ELR (cell line): ENCODE measurements at regions not wholly inside any gene's neighbourhood (a gene's known extent, or its start where the extent isn't known, plus 50 kb on each side); places are given as distances from the start of the nearest gene placed in this dataset.

Experiments
- DNase-seq: peaks from one replicate; pipeline ENCODE4 v3.0.0-alpha.2; 2015; ENCODE audit warnings: low read depth

DNA sequence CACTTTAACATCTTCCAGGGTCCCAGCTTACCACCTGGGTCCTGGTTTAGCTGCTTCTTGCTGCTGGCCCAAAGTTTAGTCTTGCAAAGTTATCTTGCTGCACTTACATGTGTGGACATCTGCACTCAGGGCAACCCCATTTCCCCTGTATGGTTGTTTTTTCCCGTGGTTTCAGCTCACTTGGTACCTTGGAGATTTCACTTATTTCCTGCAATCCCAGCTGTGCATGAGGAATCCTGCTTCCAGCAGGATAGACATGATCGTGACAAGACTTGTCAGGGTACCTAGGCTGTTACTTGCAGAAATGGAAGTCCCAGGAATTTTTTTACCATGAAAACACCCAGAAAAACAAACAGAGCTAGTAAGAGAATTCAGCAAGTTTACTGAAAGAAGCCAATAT is 95.9 kb upstream of the LEP start:
- no peak for DNase-seq

DNA sequence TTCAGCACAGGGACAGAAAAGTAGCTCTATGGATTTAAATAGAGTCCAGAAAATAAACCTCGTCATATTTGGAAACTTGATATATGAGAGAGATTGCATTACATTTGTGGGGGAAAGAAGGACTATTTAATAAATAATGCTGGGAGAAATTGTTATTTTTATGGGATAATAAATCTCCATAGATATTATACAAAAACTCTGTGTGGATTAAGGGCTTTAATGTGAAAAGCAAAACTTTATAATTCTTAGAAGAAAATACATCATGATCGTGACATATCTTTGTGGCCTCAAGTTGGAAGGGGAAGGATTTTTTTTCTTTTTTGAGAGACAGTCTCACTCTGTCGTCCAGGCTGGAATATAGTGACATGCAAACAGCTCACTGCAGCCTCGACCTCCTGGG is 95.0 kb upstream of the LEP start:
- DNase-seq: no peak

DNA sequence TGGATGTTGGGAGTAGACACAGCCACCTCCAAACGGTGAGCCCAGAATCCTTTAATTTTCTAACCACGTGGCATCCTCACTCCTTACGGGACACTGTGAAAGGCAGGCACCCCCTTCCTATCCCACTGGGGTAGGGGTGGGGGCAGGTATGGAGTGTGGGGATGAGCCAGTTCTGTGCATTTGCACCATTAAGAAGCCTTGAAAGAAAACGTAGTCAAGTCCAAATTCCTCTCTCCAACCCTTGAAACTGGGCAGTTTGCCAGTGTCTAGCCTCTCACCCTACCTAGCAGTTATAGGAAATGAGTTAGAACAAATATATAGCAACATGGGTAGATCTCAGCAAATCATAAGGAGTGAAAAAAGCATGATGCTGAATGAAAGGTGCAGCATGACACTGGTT is 92.4 kb upstream of the LEP start:
- DNase-seq: no peak

- DNase-seq: no peak
Observed at GRCh38 chr7:128150223-128150865, 90.7 kb upstream of the LEP start.

DNA sequence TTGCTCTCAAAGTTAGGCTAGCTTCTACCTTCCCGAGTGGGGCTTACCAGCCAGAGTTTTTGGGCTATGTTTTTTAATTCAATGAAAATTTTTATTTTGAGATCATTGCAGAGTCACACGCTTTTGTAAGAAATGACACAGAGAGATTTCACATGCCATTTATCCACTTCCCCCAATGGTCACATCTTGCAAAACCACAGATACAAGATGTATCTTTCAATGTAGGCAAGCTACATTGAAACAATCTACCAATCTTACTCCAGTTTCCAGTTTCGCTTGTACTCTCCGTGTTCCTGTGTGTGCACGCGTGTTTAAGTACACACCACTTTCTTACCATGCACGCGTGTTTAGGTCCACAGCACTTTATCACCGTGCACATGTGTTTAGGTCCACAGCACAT is 89.4 kb upstream of the LEP start:
- DNase-seq: no peak

- DNase-seq: no peak
Observed at GRCh38 chr7:128152721-128153120, 88.4 kb upstream of the LEP start.

DNA sequence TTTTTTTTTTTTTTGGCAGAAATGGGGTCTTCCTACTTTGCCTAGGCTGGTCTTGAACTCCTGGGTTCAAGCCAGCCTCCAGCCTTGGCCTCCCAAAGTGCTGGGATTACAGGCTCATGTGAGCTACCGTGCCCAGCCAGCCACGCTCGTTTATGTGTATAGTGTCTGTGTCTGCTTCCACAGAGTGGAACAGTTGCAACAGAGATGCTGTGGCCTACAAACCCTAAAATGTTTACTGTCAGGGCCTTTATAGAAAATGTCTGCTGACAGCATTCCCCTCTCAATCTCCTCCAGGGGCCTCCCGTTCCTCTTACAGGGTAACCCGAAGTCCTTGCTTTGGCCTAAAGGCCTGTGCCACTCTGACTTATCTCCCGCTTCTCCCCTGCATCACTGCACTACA is 87.6 kb upstream of the LEP start:
- no peak for DNase-seq

GRCh38 chr7:128154504-128154903 is 86.6 kb upstream of the LEP start:
- DNase-seq: no peak

- DNase-seq: peak; percentile 13
Observed at GRCh38 chr7:128155100-128155740, 85.9 kb upstream of the LEP start.

DNA sequence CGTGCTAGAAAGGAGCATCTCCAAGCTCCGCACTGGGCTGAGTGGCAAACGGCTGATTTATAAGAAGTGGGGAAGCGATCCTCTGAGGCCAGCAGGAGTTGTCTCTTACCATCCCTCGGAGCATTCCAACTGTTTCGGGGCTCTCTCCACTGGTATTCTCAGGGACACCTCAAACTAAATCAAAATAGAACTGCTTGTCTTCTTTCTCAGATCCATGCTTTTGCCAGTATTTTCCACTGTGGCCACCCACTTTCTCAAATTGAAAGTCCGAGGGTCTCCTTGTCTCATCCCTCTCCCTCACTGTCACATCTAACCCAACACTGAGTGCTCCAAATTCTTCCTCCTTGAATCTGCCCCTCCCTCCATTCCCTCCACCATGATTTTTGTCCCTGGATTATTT is 83.2 kb upstream of the LEP start:
- DNase-seq: no peak

DNA sequence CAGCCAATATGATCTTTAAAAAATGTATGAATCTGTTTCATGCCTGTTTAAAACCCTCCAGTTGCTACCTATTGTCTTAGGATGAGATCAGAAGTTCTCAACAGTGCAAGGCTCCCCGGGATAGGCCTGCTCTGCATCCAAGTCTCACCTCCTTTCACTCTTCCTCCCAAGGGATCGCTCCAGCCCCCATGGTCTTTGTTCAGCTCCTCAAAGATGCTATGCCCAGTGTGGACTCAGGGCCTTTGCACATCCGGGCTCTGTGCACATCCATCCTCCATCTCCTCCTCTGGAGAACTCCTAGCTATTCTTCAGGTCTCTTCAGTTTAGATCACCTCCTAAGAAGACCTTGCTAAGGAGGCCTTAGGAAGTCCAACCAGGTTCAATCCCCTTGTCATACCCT is 82.7 kb upstream of the LEP start:
- no peak for DNase-seq

DNA sequence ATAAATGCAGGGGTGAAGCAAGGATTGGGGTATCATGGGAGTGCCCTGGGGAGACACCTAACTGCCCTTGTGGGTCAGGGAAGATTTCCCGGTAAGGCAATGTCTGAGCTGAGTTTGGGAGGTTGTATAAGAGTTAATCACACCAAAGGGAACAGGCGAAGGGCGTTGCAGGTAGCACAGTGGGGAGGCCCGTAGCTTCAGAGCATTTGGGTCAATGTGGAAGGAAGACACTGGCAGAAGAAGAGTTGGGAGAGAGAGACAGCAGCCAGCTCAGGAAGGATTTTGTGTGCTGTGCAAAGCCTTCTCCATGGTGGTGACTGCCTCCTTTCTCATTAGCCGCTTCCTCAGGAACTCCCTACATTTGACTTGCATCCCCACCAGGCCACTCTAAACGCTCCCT is 80.8 kb upstream of the LEP start:
- no peak for DNase-seq

GRCh38 chr7:128161466-128162125 is 79.5 kb upstream of the LEP start:
- DNase-seq: peak; percentile 67

GRCh38 chr7:128162666-128163065 is 78.4 kb upstream of the LEP start:
- no peak for DNase-seq

- no peak for DNase-seq
Observed at GRCh38 chr7:128163473-128163872, 77.6 kb upstream of the LEP start.

- peak; percentile 89 for DNase-seq
Observed at GRCh38 chr7:128164061-128164954, 76.8 kb upstream of the LEP start.

DNA sequence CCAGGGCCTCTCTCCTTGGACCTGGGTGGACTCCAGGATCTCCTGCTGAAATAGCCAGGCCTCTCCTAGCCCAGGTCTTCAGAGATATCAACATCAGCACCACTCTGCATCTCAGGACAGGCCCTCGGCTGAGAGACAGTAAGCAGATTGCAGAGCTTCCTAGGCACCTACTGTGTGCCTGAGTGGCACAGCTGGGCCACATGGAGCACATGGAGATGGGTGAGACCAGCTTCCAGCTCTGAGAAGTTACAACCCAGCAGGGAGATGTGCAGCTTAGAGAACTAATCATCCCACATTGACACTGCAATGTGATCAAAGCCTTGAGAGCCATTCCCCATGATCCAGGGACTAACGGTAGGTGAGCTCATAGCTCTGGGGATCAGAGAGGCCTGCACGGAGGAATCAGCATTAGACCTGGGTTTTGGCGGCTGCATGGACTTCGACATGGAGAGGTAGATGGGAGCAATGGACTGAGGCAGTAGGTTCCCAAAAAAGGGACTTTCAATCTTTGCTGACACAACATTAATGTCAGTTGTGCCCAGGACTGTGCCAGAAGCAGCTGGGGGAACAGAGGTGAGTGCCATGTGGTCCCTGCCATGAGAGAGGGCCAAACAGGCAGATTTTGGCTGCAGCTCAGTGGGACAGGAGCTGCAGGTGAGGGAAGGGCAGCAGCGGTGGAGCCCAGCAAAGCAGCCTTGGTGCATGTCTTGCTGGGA is 76.0 kb upstream of the LEP start:
- no peak for DNase-seq

DNA sequence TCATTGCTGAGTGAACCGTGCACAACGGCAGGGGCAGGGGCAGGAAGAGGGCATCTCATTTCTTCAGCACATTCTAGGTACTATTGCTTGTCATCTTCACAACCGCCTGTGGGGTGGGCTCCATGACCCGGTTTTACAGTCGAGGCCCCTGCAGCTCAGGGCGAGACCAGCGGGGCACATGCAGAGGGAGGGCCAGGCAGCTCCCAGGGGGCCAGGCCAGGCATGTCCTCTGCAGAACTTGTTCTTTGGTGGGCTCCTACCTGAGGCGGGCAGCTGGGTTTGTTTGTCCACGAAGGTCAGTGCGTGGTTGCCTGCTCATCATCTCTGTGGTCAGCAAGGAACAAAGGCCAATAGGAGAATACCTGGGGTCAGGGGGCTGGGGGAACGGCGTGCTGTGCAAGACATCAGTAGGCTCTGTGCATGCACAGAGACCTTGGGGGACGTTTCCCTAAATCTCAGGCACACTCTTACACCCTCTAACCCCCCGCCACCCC is 75.1 kb upstream of the LEP start:
- no peak for DNase-seq

DNA sequence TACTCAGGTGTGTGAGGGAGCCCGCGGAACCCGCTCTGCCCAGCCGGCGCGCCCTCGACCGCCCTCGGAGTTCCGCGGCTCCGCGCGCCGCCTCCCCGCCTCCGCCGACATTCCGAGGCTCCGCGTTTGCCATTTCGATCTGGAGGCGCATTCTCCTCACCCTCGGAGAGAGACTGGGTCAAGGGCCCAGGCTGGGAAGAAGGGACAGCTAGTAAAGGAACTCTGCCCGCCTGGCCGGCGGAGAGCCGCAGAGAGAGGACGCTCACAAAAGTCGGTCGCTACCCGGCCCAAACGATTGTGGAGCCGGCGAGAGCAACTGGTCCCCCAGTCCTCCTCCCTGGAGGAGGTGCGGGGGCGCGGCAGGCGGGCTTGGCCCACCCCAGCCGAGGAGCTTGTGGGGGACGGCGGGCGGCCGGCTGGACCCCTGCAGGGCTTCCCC is 74.5 kb upstream of the LEP start:
- no peak for DNase-seq

DNA sequence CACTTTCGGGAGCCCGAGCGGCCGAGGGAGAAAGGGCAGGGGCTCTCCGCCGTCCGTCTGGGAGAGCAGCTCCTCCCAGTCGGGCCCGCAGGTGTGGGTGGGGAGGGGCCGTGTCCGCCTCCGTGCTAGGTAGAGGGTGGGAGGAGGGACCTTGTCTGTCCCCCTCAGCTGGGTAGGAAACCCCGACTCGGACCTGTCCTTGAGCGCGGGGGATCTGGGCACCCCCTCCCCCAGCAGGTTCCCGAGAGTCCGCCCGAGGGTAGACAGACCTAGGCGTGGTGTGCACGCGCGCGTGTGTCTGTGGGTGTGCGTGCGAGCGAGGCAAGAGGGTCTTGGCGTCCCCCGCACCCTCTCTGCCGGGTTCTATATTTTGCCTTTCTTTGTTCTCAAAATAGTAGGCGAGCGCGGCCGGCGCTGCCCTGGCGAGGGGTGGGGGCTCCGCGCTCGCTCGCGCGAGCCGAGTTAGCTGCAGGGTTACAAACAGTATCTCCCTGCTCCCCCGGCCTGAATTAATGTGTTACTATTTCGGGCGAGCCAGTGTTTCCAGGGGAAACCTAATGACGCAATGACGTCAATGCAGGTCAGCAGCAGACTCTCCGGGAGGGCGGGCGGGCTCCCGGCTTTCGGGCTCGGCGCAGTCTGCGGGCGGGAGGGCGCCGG is 73.9 kb upstream of the LEP start:
- DNase-seq: peak; percentile 53
